SU-DHL-6 (cell line): ENCODE measurements at regions not wholly inside any gene's neighbourhood (a gene's known extent, or its start where the extent isn't known, plus 50 kb on each side); places are given as distances from the start of the nearest gene placed in this dataset.

Experiments
- H2AFZ ChIP-seq: fragments of 200-600 bp; sonication (generic); 2 replicates; pipeline ENCODE4 v1.6.1; 2014; ENCODE audit warnings: low read depth, mild to moderate bottlenecking, moderate library complexity, mixed read lengths, antibody characterized with exemption, low read length; ENCODE audit not compliant: severe bottlenecking
- H3F3A ChIP-seq: fragments of 200-600 bp; shearing (Covaris generic); 2 replicates; pipeline ENCODE4 v1.6.0; 2016; ENCODE audit warnings: antibody characterized with exemption, mild to moderate bottlenecking; ENCODE audit not compliant: insufficient read depth
- H3K27ac ChIP-seq: fragments of 200-600 bp; sonication (generic); 2 replicates; pipeline ENCODE4 v1.5.1; 2016; ENCODE audit warnings: low read depth, mild to moderate bottlenecking, low read length, moderate library complexity, mixed read lengths
- H3K27me3 ChIP-seq: fragments of 200-600 bp; sonication (generic), shearing (Covaris generic); 2 replicates; pipeline ENCODE4 v1.6.0; 2014; ENCODE audit warnings: mild to moderate bottlenecking, low read length
- H3K36me3 ChIP-seq: fragments of 200-600 bp; sonication (generic); 2 replicates; pipeline ENCODE4 v1.6.1; 2014; ENCODE audit warnings: mild to moderate bottlenecking, low read length, mixed read lengths
- H3K4me2 ChIP-seq: fragments of 300-600, 200-600 bp; shearing (Covaris generic), sonication (generic); 2 replicates; pipeline ENCODE4 v1.6.0; 2014; ENCODE audit warnings: low read length, low read depth, mild to moderate bottlenecking; ENCODE audit not compliant: poor library complexity, severe bottlenecking
- H3K4me3 ChIP-seq: fragments of 200-600 bp; sonication (generic); 2 replicates; pipeline ENCODE4 v1.5.1; 2014; ENCODE audit warnings: antibody characterized with exemption, low read length, mild to moderate bottlenecking, mixed read lengths; ENCODE audit not compliant: insufficient read depth, poor library complexity, severe bottlenecking
- H3K79me2 ChIP-seq: fragments of 200-600 bp; sonication (generic); 2 replicates; pipeline ENCODE4 v1.6.1; 2014; ENCODE audit warnings: mild to moderate bottlenecking, low read length, moderate library complexity; ENCODE audit not compliant: insufficient read depth
- H3K9ac ChIP-seq: fragments of 200-600 bp; sonication (generic); 2 replicates; pipeline ENCODE4 v1.7.0; 2014; ENCODE audit warnings: mild to moderate bottlenecking, low read length
- H3K9me2 ChIP-seq: fragments of 200-600 bp; sonication (generic); replicated peaks from 2 replicates; pipeline ENCODE4 v1.6.1; 2014; ENCODE audit warnings: low read length; ENCODE audit not compliant: insufficient read depth
- H3K9me3 ChIP-seq: fragments of 200-600 bp; sonication (generic); 2 replicates; pipeline ENCODE4 v1.6.1; 2014; ENCODE audit warnings: low read length, mixed read lengths; ENCODE audit not compliant: insufficient read depth
- H4K20me1 ChIP-seq: fragments of 200-600 bp; sonication (generic); 2 replicates; pipeline ENCODE4 v1.6.1; 2014; ENCODE audit warnings: low read depth, mild to moderate bottlenecking, antibody characterized with exemption, low read length, moderate library complexity, mixed read lengths
- CTCF ChIP-seq: fragments of 200-600 bp; sonication (generic); IDR thresholded peaks from one replicate; pipeline ENCODE4 v1.5.1; 2017; ENCODE audit warnings: antibody characterized with exemption, mild to moderate bottlenecking, low read length, moderate library complexity; ENCODE audit not compliant: insufficient read depth, poor library complexity, severe bottlenecking
- EZH2phosphoT487 ChIP-seq: fragments of 200-600 bp; sonication (generic), shearing (Covaris generic); conservative IDR thresholded peaks from 2 replicates; pipeline ENCODE4 v1.6.1; 2018; ENCODE audit warnings: mild to moderate bottlenecking, antibody characterized with exemption, low read length, moderate library complexity, mixed read lengths

- TF ChIP-seq EZH2phosphoT487 (no peak), CTCF (no peak)
- H2AFZ ChIP-seq: no peak overlapping the region
- H3K9ac ChIP-seq: no peak overlapping the region
- H3K4me2 ChIP-seq: no peak overlapping the region
- no peak overlapping the region for H3K4me3 ChIP-seq
- no peaks in the 10 kb centered on the region for H3K9me2 ChIP-seq
- H4K20me1 ChIP-seq: no peaks in the 10 kb centered on the region
- no peaks in the 10 kb centered on the region for H3K9me3 ChIP-seq
- no peaks in the 10 kb centered on the region for H3F3A ChIP-seq
- no peaks in the 10 kb centered on the region for H3K36me3 ChIP-seq
- no peaks in the 10 kb centered on the region for H3K79me2 ChIP-seq
- H3K27me3 ChIP-seq: no peaks in the 10 kb centered on the region
- no peak overlapping the region for H3K27ac ChIP-seq
Measured at GRCh38 chr13:53873558-53873957, 844.9 kb downstream of the OLFM4 start.

- Histone ChIP-seq H3K9me2 (no peaks in the 10 kb centered on the region), H3K27me3 (no peaks in the 10 kb centered on the region), H3K36me3 (no peaks in the 10 kb centered on the region), H3F3A (no peaks in the 10 kb centered on the region), H3K9me3 (no peaks in the 10 kb centered on the region), H2AFZ (no peak overlapping the region), H3K27ac (no peak overlapping the region), H3K79me2 (no peaks in the 10 kb centered on the region), H3K4me2 (no peak overlapping the region), H3K9ac (no peak overlapping the region), H4K20me1 (no peaks in the 10 kb centered on the region), H3K4me3 (no peak overlapping the region)
- TF ChIP-seq EZH2phosphoT487 (no peak), CTCF (no peak)
Measured at GRCh38 chr13:53878861-53879260, 850.2 kb downstream of the OLFM4 start.

- no peak overlapping the region for H3K4me3 ChIP-seq
- no peaks in the 10 kb centered on the region for H3K79me2 ChIP-seq
- no peak overlapping the region for H3K9ac ChIP-seq
- H3F3A ChIP-seq: no peaks in the 10 kb centered on the region
- H3K9me2 ChIP-seq: no peaks in the 10 kb centered on the region
- no peaks in the 10 kb centered on the region for H4K20me1 ChIP-seq
- no peaks in the 10 kb centered on the region for H3K9me3 ChIP-seq
- H3K36me3 ChIP-seq: no peaks in the 10 kb centered on the region
- no peaks in the 10 kb centered on the region for H3K27me3 ChIP-seq
- no peak overlapping the region for H3K4me2 ChIP-seq
- TF ChIP-seq EZH2phosphoT487: no peak
- TF ChIP-seq CTCF: no peak
- H2AFZ ChIP-seq: no peak overlapping the region
- H3K27ac ChIP-seq: no peak overlapping the region
Measured at GRCh38 chr13:53885997-53886396, 857.4 kb downstream of the OLFM4 start.
